OCI-M2 (cell line): ENCODE measurements at regions not wholly inside any gene's neighbourhood (a gene's known extent, or its start where the extent isn't known, plus 50 kb on each side); places are given as distances from the start of the nearest gene placed in this dataset.

Experiments used
- DNase-seq: peaks from one replicate; lab custom pipeline; 2025; ENCODE audit not compliant: unreplicated experiment; lab: John Stamatoyannopoulos, UW

DNA sequence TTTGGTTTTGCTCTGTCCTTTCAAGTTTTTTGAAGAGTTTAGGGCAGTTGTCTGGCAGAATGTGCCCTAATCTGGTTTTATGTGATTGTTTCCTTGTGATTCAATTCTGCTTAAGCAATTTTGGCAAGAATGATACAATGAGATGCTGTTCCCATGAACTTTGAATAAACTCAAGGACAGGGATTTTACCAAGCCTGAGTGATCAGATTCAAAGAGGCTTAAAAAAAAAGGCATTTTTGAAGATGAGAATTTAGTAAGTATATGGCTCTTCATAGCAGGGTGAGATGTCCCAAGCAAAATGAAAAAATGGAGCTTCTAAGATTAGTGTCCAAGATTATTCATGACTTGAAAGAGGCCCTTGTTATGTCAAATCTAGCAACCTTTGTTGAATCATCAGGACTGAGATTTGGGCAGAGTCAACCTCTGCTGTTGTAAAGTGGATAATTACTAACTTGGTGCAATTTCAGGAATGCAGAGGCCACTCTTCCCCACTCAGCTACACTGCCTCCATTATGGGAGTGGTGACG is 180.6 kb upstream of the NUDT4 start:
- DNase-seq: no peak

- DNase-seq: no peak
Observed at GRCh38 chr12:93198086-93198485, 179.6 kb upstream of the NUDT4 start.

- DNase-seq: no peak
Observed at GRCh38 chr12:93199831-93200236, 177.9 kb upstream of the NUDT4 start.

- no peak for DNase-seq
Observed at GRCh38 chr12:93200291-93200917, 177.3 kb upstream of the NUDT4 start.

- DNase-seq: no peak
Observed at GRCh38 chr12:93201990-93202389, 175.7 kb upstream of the NUDT4 start.

DNA sequence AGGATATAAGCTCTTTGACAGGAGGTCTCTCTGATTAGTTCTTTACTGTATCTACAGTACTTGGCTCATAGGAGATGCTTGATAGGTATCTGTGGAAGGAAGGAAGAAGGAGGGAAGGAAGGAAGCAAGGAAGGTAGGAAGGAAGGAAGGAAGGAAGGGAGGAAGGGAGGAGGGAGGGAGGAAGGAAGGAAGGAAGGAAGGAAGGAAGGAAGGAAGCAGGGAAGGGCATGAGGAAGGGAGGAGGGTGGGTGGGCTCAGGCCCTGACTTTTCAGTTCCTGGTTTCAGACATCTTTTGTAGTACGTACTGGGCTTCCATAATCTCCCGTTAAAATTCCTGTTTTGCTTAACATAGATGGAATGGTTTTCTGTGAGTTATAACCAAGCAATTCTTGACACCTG is 175.0 kb upstream of the NUDT4 start:
- DNase-seq: no peak

DNA sequence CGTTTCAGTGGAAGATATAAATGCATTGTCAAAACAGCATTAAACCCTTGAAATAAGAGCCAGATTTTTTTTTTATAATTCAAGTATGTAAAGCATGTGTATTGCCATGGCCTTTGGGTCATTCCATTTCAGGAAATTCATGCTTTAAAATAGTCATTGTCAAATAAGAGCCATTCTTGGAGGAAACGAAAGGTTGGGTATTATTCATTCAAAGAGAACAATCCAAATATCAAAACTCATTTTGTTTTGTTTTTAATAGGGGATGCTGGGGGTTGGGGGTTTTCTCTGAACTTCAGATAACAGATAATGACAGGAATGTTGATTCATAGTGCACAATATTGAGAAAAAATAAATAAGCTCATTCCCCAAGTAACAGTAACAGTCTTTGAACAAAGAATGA is 174.4 kb upstream of the NUDT4 start:
- no peak for DNase-seq

DNA sequence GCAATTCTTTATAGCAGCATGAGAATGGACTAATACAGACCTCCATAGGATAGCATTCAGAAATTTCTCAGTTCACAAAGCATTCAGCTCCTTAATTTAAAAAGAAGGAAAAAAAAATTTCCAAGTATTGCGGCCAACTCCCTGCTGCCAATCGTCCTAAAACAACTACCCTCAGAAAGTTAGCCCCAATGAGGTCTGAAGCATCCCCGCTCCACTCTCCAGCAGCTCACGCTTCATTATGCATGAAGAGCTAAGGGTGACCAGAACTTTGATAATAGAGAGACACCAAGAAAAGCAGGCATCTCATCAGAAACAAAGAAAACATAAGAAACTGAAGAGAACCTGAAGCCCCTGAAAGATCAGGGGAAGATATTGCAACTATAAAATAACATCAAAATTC is 172.8 kb upstream of the NUDT4 start:
- no peak for DNase-seq

GRCh38 chr12:93205361-93205760 is 172.4 kb upstream of the NUDT4 start:
- no peak for DNase-seq

DNA sequence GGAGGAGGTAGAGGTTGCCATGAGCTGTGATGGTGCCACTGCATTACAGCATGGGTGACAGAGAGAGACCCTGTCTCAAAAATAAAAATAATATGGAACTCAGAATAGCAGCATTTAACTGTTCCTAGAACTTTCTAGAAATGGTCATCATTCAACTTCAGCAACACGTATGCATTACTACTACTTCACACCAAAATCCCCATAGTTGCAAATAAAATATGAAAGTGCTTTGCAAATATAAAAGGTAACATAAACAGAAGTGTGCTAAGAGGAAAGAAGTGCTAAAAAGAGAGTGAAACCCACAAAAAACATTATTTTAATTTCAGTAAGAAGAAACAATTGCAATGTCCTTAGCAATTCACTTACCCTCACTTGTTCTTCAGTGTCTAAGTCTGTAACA is 169.7 kb upstream of the NUDT4 start:
- DNase-seq: no peak

GRCh38 chr12:93214523-93215289 is 163.0 kb upstream of the NUDT4 start:
- DNase-seq: no peak

GRCh38 chr12:93215290-93215678 is 162.4 kb upstream of the NUDT4 start:
- no peak for DNase-seq

DNA sequence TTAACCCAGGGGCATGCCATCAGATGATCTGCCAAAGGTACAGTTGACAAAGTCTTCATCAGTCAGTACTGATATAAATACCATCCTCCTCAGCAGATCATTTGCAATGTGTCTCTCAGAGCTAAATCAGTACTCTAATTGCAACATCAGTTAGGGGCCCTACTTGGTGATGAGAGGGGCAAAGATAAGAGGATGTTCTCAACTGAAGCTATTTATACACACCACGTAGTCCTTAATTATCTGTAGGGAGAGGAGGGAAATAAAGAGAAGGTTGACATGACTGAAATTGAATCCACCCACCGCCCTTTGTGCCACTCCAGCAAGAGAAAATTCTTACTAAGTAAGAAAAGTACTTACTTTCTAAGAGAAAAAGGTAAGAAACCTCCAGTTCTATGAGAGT is 157.8 kb upstream of the NUDT4 start:
- no peak for DNase-seq

- no peak for DNase-seq
Observed at GRCh38 chr12:93221841-93222240, 155.9 kb upstream of the NUDT4 start.

DNA sequence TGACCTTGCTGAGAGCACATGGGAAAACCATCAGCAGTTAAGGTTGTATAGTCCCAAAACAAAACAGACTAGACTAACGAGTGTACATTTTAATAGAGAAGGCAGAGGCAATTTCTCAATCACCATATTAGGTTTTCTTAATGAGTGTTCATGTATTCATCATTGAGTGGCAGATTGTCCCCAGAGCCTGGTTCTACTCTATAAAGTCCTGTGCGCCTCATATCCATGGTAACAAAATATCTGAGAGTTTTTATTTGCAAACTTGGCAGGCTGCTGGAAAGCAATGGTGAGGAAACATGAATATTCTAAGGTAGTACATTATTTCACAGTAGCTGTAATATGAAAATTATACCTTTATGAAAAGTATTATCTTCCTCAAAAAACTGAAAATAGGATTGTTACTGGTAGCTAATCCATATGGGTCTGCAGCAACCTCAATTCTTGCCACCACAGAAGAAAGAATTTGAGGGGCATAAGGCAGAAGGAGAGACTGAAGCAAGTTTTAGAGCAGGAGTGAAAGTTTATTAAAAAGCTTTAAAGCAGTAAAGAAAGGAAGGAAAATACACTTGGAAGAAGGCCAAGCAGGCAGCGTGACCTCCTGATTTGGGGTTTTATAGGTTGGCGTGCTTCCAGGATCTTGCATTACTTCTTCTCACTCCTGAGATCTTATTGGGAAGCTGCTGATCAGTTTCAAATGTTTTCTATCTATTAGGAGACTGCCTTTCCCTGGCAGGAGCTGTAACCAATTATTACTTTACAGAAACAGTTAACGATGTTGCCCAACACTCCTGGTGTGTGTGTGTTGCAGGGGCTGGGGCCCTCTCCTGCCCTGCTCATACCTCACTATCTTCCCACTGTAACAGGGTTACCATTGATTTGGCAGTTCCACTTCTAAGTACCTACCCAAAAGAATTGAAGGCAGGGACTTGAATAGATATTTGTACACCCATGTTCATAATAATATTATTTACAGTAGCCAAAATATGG is 154.0 kb upstream of the NUDT4 start:
- DNase-seq: no peak

GRCh38 chr12:93225094-93225493 is 152.6 kb upstream of the NUDT4 start:
- no peak for DNase-seq

- no peak for DNase-seq
Observed at GRCh38 chr12:93226361-93226760, 151.4 kb upstream of the NUDT4 start.

DNA sequence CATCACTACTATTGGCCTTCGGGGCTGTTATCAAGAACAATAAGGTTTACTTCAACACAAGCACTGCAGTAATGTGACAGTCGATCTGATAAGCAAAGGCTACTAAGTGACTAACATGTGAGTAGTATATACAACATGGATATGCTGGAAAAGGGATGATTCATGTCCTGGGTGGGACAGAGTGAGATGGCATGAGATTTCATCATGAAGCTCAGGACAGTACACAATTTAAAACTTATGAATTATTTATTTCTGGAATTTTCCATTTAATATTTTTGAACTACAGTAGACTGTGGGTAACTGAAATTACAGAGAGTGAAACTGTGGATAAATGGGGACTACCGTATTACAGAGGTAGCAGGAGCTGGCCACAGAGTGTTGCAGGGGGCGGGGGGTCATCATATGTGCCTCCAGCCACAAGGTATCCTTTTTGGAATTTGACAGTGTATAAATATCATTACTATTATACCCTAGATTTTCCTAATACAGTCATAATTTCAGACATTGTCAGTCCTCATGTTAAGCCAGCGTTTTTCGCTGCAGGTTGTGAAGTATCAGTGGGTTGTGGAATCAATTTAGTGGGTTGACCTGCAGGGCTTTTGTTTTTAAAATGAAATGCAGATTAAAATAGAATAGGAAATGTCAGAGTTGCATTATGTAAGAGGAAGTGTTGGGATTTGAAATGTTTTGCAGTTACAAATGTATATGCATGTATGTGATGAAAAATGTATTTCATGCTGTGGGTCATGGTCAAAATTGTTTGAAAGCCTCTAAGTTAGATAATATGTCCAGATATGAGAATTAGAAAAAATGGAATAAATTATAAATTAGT is 148.0 kb upstream of the NUDT4 start:
- DNase-seq: no peak

GRCh38 chr12:93230326-93230720 is 147.4 kb upstream of the NUDT4 start:
- no peak for DNase-seq

GRCh38 chr12:93231938-93232337 is 145.8 kb upstream of the NUDT4 start:
- DNase-seq: no peak

GRCh38 chr12:93234641-93235040 is 143.1 kb upstream of the NUDT4 start:
- no peak for DNase-seq
